ENCODE measurements at regions not wholly inside any gene's neighbourhood (a gene's known extent, or its start where the extent isn't known, plus 50 kb on each side); places are given as distances from the start of the nearest gene placed in this dataset.

DNA sequence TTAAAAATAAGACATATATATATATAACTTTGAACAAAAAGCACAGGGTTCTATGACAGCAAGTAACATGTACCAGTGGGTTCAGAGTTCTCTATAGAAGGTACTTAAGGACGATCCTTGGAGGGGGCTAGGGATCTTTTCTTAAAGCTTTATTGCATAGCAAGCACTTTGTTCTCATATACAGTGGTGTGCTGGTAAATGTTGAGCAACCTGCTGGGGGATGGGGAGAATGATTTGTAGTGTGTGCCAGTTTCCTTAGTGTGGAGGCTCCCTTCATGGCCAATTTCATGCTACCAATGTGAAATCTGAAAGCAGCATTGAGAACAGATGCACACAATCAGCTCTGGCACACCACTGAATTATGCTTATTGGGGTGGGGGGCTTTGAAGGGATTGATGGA, 69.5 kb upstream of the NFASC start:
- TF ChIP-seq POLR2A (IDR thresholded peaks at IDR 0.05) (no peak), POLR2AphosphoS5 (IDR thresholded peaks at IDR 0.05) (no peak)
- TF ChIP-seq, protein P1, sequence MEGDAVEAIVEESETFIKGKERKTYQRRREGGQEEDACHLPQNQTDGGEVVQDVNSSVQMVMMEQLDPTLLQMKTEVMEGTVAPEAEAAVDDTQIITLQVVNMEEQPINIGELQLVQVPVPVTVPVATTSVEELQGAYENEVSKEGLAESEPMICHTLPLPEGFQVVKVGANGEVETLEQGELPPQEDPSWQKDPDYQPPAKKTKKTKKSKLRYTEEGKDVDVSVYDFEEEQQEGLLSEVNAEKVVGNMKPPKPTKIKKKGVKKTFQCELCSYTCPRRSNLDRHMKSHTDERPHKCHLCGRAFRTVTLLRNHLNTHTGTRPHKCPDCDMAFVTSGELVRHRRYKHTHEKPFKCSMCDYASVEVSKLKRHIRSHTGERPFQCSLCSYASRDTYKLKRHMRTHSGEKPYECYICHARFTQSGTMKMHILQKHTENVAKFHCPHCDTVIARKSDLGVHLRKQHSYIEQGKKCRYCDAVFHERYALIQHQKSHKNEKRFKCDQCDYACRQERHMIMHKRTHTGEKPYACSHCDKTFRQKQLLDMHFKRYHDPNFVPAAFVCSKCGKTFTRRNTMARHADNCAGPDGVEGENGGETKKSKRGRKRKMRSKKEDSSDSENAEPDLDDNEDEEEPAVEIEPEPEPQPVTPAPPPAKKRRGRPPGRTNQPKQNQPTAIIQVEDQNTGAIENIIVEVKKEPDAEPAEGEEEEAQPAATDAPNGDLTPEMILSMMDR (IDR thresholded peaks at IDR 0.05), result no peak
